ENCODE measurements at regions not wholly inside any gene's neighbourhood (a gene's known extent, or its start where the extent isn't known, plus 50 kb on each side); places are given as distances from the start of the nearest gene placed in this dataset.
"Not testable (repeated sequence)": the region's sequence is repeated elsewhere in the genome, so short reads cannot be mapped to it uniquely, and the experiment has no call there.

DNA sequence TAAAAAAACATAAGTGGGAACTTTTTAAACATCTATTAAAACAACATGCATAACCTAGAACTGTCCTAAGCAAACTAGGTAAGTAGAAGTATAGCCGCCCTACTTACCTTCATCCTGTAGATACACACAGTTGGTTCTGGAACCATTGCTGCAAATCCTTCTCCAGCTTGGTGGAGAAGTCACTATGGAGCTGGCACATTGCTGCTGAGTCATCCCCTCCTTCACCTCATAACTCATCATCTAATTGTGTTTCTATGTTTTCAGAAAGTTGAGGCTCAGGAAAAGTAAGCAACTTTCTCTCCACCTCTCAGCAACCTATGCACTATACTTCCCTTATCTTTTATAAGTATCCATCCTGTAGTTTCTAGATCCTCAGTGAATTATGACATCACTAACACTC, 269.8 kb upstream of the MMADHC start:
- TF ChIP-seq CSDC2 (CRISPR knock-in tag; IDR thresholded peaks at IDR 0.05) (no peak), PATZ1 (CRISPR knock-in tag; IDR thresholded peaks at IDR 0.05; ENCODE audit: borderline replicate concordance) (no peak), ZNF70 (CRISPR knock-in tag; IDR thresholded peaks at IDR 0.05) (no peak)
- TF ChIP-seq, protein P1, sequence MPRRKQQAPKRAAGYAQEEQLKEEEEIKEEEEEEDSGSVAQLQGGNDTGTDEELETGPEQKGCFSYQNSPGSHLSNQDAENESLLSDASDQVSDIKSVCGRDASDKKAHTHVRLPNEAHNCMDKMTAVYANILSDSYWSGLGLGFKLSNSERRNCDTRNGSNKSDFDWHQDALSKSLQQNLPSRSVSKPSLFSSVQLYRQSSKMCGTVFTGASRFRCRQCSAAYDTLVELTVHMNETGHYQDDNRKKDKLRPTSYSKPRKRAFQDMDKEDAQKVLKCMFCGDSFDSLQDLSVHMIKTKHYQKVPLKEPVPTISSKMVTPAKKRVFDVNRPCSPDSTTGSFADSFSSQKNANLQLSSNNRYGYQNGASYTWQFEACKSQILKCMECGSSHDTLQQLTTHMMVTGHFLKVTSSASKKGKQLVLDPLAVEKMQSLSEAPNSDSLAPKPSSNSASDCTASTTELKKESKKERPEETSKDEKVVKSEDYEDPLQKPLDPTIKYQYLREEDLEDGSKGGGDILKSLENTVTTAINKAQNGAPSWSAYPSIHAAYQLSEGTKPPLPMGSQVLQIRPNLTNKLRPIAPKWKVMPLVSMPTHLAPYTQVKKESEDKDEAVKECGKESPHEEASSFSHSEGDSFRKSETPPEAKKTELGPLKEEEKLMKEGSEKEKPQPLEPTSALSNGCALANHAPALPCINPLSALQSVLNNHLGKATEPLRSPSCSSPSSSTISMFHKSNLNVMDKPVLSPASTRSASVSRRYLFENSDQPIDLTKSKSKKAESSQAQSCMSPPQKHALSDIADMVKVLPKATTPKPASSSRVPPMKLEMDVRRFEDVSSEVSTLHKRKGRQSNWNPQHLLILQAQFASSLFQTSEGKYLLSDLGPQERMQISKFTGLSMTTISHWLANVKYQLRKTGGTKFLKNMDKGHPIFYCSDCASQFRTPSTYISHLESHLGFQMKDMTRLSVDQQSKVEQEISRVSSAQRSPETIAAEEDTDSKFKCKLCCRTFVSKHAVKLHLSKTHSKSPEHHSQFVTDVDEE (CRISPR knock-in tag; IDR thresholded peaks at IDR 0.05), result no peak
- no peak for ATAC-seq

- not testable (repeated sequence) for ATAC-seq
Observed at GRCh38 chr2:149855859-149856258, 268.3 kb upstream of the MMADHC start.

DNA sequence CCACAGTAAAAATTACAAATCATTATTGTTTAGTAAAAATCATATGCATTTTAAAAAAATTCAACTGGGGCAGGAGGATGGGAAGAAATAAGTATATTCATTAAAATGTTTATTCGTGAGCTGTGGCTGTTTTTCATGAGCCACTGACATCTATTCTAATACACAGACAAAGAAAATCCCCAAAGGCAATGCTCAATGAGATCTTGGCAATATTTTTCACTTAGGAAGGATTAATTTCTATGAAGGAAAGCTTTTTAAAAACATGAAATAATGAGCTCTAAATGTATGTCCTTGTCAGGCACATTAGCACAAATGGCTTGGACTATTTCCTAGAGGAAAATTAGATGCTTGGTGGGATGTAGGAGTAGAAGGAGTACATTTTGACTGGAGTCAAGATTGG, 262.0 kb upstream of the MMADHC start:
- TF ChIP-seq PPARA (CRISPR knock-in tag; IDR thresholded peaks at IDR 0.05; ENCODE audit: borderline replicate concordance) (no peak), ZC3H10 (CRISPR knock-in tag; IDR thresholded peaks at IDR 0.05) (no peak)
- no peak for ATAC-seq

DNA sequence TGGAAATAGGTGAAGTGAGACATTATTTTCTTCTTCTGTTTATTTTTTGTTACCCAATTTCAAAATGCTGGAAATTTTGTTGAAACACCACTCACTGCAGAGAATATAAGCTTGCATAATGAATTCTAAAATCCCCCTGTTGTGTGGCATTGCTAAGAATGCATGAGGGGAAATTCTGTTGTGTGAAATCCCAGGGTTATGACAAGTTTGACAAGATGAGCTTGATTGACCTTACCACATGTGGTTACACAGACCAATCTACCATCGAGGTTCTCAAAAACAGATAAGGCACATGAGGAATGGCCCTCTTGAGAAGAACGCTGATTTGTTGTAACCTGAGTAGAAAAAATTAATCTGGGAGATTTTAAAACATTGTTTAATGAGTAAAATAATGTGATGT, 261.6 kb upstream of the MMADHC start:
- ATAC-seq, result no peak
- TF ChIP-seq POU6F1 (CRISPR knock-in tag; IDR thresholded peaks at IDR 0.05; ENCODE audit: borderline replicate concordance, low read depth), result no peak
- TF ChIP-seq, protein P1 (CRISPR knock-in tag; IDR thresholded peaks at IDR 0.05), result no peak
- no peak for TF ChIP-seq CSDC2 (CRISPR knock-in tag; IDR thresholded peaks at IDR 0.05)
- TF ChIP-seq SNAI2 (CRISPR knock-in tag; IDR thresholded peaks at IDR 0.05), result no peak
- no peak for TF ChIP-seq ESRRG (CRISPR knock-in tag; IDR thresholded peaks at IDR 0.05)
- no peak for TF ChIP-seq ISL1 (CRISPR knock-in tag; IDR thresholded peaks at IDR 0.05)
- TF ChIP-seq ARNTL (CRISPR knock-in tag; IDR thresholded peaks at IDR 0.05; ENCODE audit: borderline replicate concordance, low read depth), result no peak
- no peak for TF ChIP-seq TCF4 (CRISPR knock-in tag; IDR thresholded peaks at IDR 0.05; ENCODE audit: borderline replicate concordance)
- no peak for TF ChIP-seq BACH2 (CRISPR knock-in tag; IDR thresholded peaks at IDR 0.05; ENCODE audit: borderline replicate concordance)
- TF ChIP-seq ZNF565 (CRISPR knock-in tag; conservative IDR thresholded peaks at IDR 0.05; ENCODE audit: low read depth), result no peak
- TF ChIP-seq ZFP3 (CRISPR knock-in tag; IDR thresholded peaks at IDR 0.05), result no peak

- ATAC-seq, result no peak
- TF ChIP-seq CSRNP3 (CRISPR knock-in tag; IDR thresholded peaks at IDR 0.05) (no peak), GLIS3 (CRISPR knock-in tag; IDR thresholded peaks at IDR 0.05) (no peak), BACH2 (CRISPR knock-in tag; IDR thresholded peaks at IDR 0.05; ENCODE audit: borderline replicate concordance) (no peak), ZFP30 (CRISPR knock-in tag; IDR thresholded peaks at IDR 0.05) (no peak), TOX (CRISPR knock-in tag; IDR thresholded peaks at IDR 0.05; ENCODE audit: borderline replicate concordance) (no peak), SNAI2 (CRISPR knock-in tag; IDR thresholded peaks at IDR 0.05) (no peak), ZNF8 (CRISPR knock-in tag; IDR thresholded peaks at IDR 0.05) (no peak), ARNTL (CRISPR knock-in tag; IDR thresholded peaks at IDR 0.05; ENCODE audit: borderline replicate concordance, low read depth) (no peak), TCF4 (CRISPR knock-in tag; IDR thresholded peaks at IDR 0.05; ENCODE audit: borderline replicate concordance) (no peak)
- TF ChIP-seq, protein P2, sequence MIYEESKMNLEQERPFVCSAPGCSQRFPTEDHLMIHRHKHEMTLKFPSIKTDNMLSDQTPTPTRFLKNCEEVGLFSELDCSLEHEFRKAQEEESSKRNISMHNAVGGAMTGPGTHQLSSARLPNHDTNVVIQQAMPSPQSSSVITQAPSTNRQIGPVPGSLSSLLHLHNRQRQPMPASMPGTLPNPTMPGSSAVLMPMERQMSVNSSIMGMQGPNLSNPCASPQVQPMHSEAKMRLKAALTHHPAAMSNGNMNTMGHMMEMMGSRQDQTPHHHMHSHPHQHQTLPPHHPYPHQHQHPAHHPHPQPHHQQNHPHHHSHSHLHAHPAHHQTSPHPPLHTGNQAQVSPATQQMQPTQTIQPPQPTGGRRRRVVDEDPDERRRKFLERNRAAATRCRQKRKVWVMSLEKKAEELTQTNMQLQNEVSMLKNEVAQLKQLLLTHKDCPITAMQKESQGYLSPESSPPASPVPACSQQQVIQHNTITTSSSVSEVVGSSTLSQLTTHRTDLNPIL (CRISPR knock-in tag; IDR thresholded peaks at IDR 0.05; ENCODE audit: low read depth), result no peak
Observed at GRCh38 chr2:149841396-149841795, 253.8 kb upstream of the MMADHC start.

Data from SK-N-SH treated with all-trans-retinoic acid at 6 μM for 48 hours (cell line).